ENCODE measurements at regions not wholly inside any gene's neighbourhood (a gene's known extent, or its start where the extent isn't known, plus 50 kb on each side); places are given as distances from the start of the nearest gene placed in this dataset.

DNA sequence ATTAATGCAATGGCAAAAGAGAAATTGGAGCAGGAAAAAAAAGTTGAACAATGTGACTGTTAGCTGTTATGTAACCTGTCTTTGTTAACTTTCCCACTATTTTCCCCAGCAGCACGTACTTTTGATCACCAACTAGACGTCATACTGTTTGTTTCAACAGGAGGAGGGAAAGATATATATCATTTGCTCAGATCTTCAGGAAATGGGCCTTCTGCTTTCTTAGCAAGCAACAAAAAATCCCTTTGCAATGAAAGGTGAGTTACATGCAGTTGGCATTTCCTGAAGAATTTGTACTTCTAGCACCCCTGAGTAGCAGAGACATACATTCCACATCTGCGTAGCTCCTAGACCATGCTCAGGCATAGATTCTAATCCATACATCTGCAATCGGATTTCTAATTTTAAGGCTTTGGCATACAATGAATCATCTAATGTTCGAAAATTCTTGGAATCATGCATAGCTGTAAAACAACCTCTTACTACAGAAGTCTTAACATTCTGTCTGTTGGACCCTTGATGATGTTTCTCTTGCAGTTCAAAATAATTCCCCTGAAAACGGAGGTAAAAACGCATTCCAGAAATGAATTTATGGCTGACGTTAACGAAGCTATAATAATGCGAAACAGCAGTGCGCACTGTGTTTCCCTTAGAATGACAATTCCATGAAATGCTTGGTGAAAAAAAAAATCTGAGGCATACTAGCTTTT lies 286.9 kb upstream of the MGMT start:
- Mint-ChIP-seq H3K27me3 (peaks cover 28% of the 10 kb centered on the region), H3K36me3 (no peaks in the 10 kb centered on the region), H3K4me3 (no peak overlapping the region), H3K9me3 (peaks cover 9% of the 10 kb centered on the region), H3K27ac (no peak overlapping the region), H3K4me1 (ENCODE audit: unreplicated experiment) (peaks cover 40% of the 10 kb centered on the region)
- TF ChIP-seq CTCF (conservative IDR thresholded peaks at IDR 0.05), result no peak
- DNase-seq (ENCODE audit: extremely low spot score, unreplicated experiment), result no peak

GRCh38 chr10:129184196-129184595 lies 282.8 kb upstream of the MGMT start:
- Mint-ChIP-seq H3K27me3 (peaks cover 9% of the 10 kb centered on the region), H3K4me1 (ENCODE audit: unreplicated experiment) (peaks cover 14% of the 10 kb centered on the region), H3K36me3 (peaks cover 4% of the 10 kb centered on the region), H3K4me3 (no peak overlapping the region), H3K27ac (no peak overlapping the region), H3K9me3 (peaks cover 23% of the 10 kb centered on the region)
- DNase-seq (ENCODE audit: extremely low spot score, unreplicated experiment), result no peak
- TF ChIP-seq CTCF (conservative IDR thresholded peaks at IDR 0.05), result no peak

DNA sequence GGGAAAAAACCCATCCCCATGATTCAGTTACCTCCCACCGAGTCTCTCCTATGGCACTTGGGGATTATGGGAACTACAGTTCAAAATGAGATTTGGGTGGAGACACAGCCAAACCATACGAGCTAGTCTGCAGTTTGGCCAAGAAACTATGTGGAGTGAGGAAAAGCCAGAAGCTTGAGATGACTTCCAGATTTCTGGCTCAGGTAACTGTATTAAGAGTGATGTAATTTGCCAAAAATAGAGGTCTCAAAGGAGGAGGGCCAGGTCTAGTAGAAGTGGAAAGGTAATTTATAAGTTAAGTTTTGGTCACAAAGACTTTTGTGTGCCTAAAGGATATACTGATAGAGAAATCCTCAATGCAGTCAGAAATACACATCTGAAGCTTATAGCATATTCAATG lies 279.7 kb upstream of the MGMT start:
- no peak for DNase-seq (ENCODE audit: extremely low spot score, unreplicated experiment)
- peaks cover under 1% of the 10 kb centered on the region for H3K27me3 Mint-ChIP-seq
- H3K4me3 Mint-ChIP-seq, result no peak overlapping the region
- H3K4me1 Mint-ChIP-seq (ENCODE audit: unreplicated experiment), result no peaks in the 10 kb centered on the region
- TF ChIP-seq CTCF (conservative IDR thresholded peaks at IDR 0.05), result no peak
- H3K27ac Mint-ChIP-seq, result no peak overlapping the region
- H3K36me3 Mint-ChIP-seq, result peaks cover 4% of the 10 kb centered on the region
- H3K9me3 Mint-ChIP-seq, result peaks cover 14% of the 10 kb centered on the region

- no peak for DNase-seq (ENCODE audit: extremely low spot score, unreplicated experiment)
- Mint-ChIP-seq H3K9me3 (peaks cover 8% of the 10 kb centered on the region), H3K27me3 (peaks cover 20% of the 10 kb centered on the region), H3K4me1 (ENCODE audit: unreplicated experiment) (no peaks in the 10 kb centered on the region), H3K36me3 (no peaks in the 10 kb centered on the region), H3K4me3 (no peak overlapping the region), H3K27ac (no peak overlapping the region)
- TF ChIP-seq CTCF (conservative IDR thresholded peaks at IDR 0.05), result no peak
Measured at GRCh38 chr10:129191797-129192196, 275.2 kb upstream of the MGMT start.

DNA sequence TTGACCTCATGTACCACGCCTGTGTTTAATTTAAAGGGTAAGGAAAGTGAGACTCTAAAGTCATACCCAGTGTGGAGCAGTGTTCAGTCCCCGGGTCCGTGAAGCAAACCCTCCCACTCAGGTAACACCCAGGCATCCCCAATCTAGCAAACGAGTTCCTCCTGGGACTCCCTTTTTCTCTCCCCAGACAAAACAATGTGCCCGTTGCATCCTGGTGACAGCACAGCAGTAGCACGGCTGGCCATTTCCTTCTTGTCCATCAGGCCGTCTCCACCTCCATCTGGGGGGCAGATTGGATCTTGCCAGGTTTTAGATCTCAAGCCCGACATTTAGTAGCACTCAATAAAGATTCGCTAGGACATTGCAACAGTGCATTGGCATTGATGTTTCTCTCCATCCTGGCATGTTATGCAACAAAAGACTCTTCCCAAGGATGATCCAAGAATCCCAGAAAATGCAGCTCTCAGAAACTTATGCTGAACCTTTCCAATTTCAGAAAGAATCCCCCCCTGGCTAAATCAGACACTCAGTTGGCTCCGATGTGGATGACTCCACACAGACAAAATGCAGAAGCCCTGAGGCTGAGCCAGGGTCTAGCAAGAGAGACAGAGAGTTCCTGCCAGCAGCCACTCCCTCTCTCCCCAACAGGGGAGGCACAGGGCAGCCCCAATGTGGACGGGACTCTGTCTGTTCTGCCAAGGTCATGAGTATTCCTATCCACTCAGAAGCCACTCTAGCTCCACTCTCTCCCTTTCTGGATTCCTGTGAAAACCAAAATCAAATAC lies 274.5 kb upstream of the MGMT start:
- H3K4me3 Mint-ChIP-seq, result no peak overlapping the region
- no peak for DNase-seq (ENCODE audit: extremely low spot score, unreplicated experiment)
- TF ChIP-seq CTCF (conservative IDR thresholded peaks at IDR 0.05), result no peak
- H3K27me3 Mint-ChIP-seq, result peaks cover 20% of the 10 kb centered on the region
- H3K36me3 Mint-ChIP-seq, result no peaks in the 10 kb centered on the region
- no peaks in the 10 kb centered on the region for H3K4me1 Mint-ChIP-seq (ENCODE audit: unreplicated experiment)
- H3K9me3 Mint-ChIP-seq, result peaks cover under 1% of the 10 kb centered on the region
- no peak overlapping the region for H3K27ac Mint-ChIP-seq

Data from type B pancreatic cell (in vitro differentiated cells).